Kidney (tissue), 13 donors: ENCODE measurements at regions not wholly inside any gene's neighbourhood (a gene's known extent, or its start where the extent isn't known, plus 50 kb on each side); places are given as distances from the start of the nearest gene placed in this dataset.

Experiments used
- DNase-seq, 5 donors: peaks; one replicate each; pipeline ENCODE4 v3.0.0-alpha.2; 2013 to 2020
- FAIRE-seq: peaks from 2 replicates; lab custom pipeline; 2012; peaks lifted over from hg19 to GRCh38; lab: Jason Lieb, UNC
- H3K27ac ChIP-seq, 2 donors: one replicate each; pipeline ENCODE4 v1.7.0; 2013; ENCODE audit warnings: low read depth in 2 of 2, low read length in 2 of 2, inconsistent platforms in 1 of 2
- H3K27me3 ChIP-seq: one replicate; pipeline ENCODE4 v1.7.1; 2013; ENCODE audit warnings: low read length, inconsistent platforms; ENCODE audit not compliant: control insufficient read depth, insufficient read depth
- H3K36me3 ChIP-seq, 3 donors: one replicate each; pipeline versions ENCODE4 v1.7.0 to v1.7.1; 2013; ENCODE audit warnings: low read length in 3 of 3, control low read depth in 1 of 3, inconsistent platforms in 1 of 3; ENCODE audit not compliant: insufficient read depth in 3 of 3, control insufficient read depth in 2 of 3
- H3K4me1 ChIP-seq, 3 donors: one replicate each; pipeline versions ENCODE4 v1.7.0 to v1.7.1; 2013; ENCODE audit warnings: low read length in 3 of 3, inconsistent platforms in 1 of 3, low read depth in 1 of 3; ENCODE audit not compliant: control insufficient read depth in 2 of 3, insufficient read depth in 2 of 3
- H3K4me3 ChIP-seq, 3 donors: one replicate each; pipeline versions ENCODE4 v1.7.0 to v1.8.1; 2013; ENCODE audit warnings: low read length in 3 of 3, control low read depth in 1 of 3, inconsistent platforms in 1 of 3
- H3K9ac ChIP-seq, 3 donors: one replicate each; pipeline versions ENCODE4 v1.7.0 to v1.7.1; 2013; ENCODE audit warnings: low read length in 3 of 3, control low read depth in 1 of 3, inconsistent platforms in 1 of 3
- H3K9me3 ChIP-seq, 3 donors: one replicate each; pipeline versions ENCODE4 v1.7.0 to v1.7.1; 2013; ENCODE audit warnings: low read length in 3 of 3, control low read depth in 1 of 3, inconsistent platforms in 1 of 3; ENCODE audit not compliant: control insufficient read depth in 2 of 3, insufficient read depth in 1 of 3
- CTCF ChIP-seq: IDR thresholded peaks from 3 replicates; pipeline ENCODE4 v1.5.1; 2012; ENCODE audit warnings: mild to moderate bottlenecking, moderate library complexity, borderline replicate concordance; ENCODE audit not compliant: insufficient read depth; ENCODE audit errors: extremely low read depth
- intact Hi-C: fragments of 100-400 bp; cut with DNase I; formaldehyde crosslinking; loops from one replicate; pipeline ENCODE4 v1.11.1; 2022
- donor health status: control.
- donor health status: control.
- donor health status: control.
- donor health status: control.
- donor health status: control.
- donor health status: DM: yes; HTN: yes; CAD: no.
- donor health status: Normal renal cell carcinoma (clear cell type).

- DNase-seq, result no peak
- no peak for FAIRE-seq
- intact Hi-C loops, result no loop called here
- H3K36me3 ChIP-seq, result no peaks in the 10 kb centered on the region
- no peak overlapping the region for H3K4me3 ChIP-seq
- peaks cover 0 to 5% (median 2%) of the 10 kb centered on the region in 3 donors for H3K4me1 ChIP-seq
- no peaks in the 10 kb centered on the region for H3K9me3 ChIP-seq
- H3K27me3 ChIP-seq, result no peaks in the 10 kb centered on the region
- no peak overlapping the region for H3K27ac ChIP-seq
- TF ChIP-seq CTCF, result no peak
- no peak overlapping the region for H3K9ac ChIP-seq
Measured at GRCh38 chr6:4324746-4325145, 189.4 kb upstream of the ECI2 start.

GRCh38 chr6:4323322-4323721 is 187.9 kb upstream of the ECI2 start:
- FAIRE-seq (no peak), DNase-seq (no peak)
- no peaks in the 10 kb centered on the region for H3K9me3 ChIP-seq
- no peaks in the 10 kb centered on the region for H3K27me3 ChIP-seq
- H3K27ac ChIP-seq, result no peak overlapping the region
- H3K4me1 ChIP-seq, result peaks cover 0 to 5% (median 4%) of the 10 kb centered on the region in 3 donors
- H3K4me3 ChIP-seq, result no peak overlapping the region
- TF ChIP-seq CTCF, result no peak
- H3K36me3 ChIP-seq, result no peaks in the 10 kb centered on the region
- intact Hi-C loops, result no loop called here
- no peak overlapping the region for H3K9ac ChIP-seq

- Histone ChIP-seq H3K4me1 (peaks cover 0 to 5% (median 4%) of the 10 kb centered on the region in 3 donors), H3K9me3 (no peaks in the 10 kb centered on the region), H3K27ac (no peak overlapping the region), H3K9ac (no peak overlapping the region), H3K27me3 (no peaks in the 10 kb centered on the region), H3K36me3 (no peaks in the 10 kb centered on the region), H3K4me3 (no peak overlapping the region)
- TF ChIP-seq CTCF, result no peak
- intact Hi-C loops, result no loop called here
- no peak for DNase-seq
- FAIRE-seq, result no peak
Measured at GRCh38 chr6:4322846-4323309, 187.5 kb upstream of the ECI2 start.
